Type B pancreatic cell (in vitro differentiated cells): ENCODE measurements at regions not wholly inside any gene's neighbourhood (a gene's known extent, or its start where the extent isn't known, plus 50 kb on each side); places are given as distances from the start of the nearest gene placed in this dataset.

Experiments
- DNase-seq: peaks from one replicate; pipeline ENCODE4 v3.0.0; 2021; ENCODE audit warnings: mixed read lengths; ENCODE audit not compliant: unreplicated experiment; ENCODE audit errors: extremely low spot score
- H3K27ac Mint-ChIP-seq: 2 replicates; pipeline ENCODE4 v1.8.0; 2021; ENCODE audit warnings: mild to moderate bottlenecking, mixed read lengths
- H3K27me3 Mint-ChIP-seq: 2 replicates; pipeline ENCODE4 v1.8.0; 2021; ENCODE audit warnings: mixed read lengths
- H3K36me3 Mint-ChIP-seq: 2 replicates; pipeline ENCODE4 v1.8.0; 2021; ENCODE audit warnings: mixed read lengths
- H3K4me1 Mint-ChIP-seq: one replicate; pipeline ENCODE4 v1.8.0; 2021; ENCODE audit warnings: mixed read lengths; ENCODE audit not compliant: unreplicated experiment
- H3K4me3 Mint-ChIP-seq: 2 replicates; pipeline ENCODE4 v1.8.0; 2021; ENCODE audit warnings: mild to moderate bottlenecking, mixed read lengths
- H3K9me3 Mint-ChIP-seq: 2 replicates; pipeline ENCODE4 v1.8.0; 2021; ENCODE audit warnings: mixed read lengths
- TF ChIP-seq, protein P1 (sequence below): fragments of 200-600 bp; sonication (generic); conservative IDR thresholded peaks from 2 replicates; pipeline ENCODE4 v1.5.0; 2021; ENCODE audit warnings: antibody characterized with exemption, mild to moderate bottlenecking

GRCh38 chr16:65917466-65917865 lies 449.0 kb upstream of the CDH5 start:
- Mint-ChIP-seq H3K4me1 (peaks cover 8% of the 10 kb centered on the region), H3K27me3 (peaks cover 10% of the 10 kb centered on the region), H3K36me3 (no peaks in the 10 kb centered on the region), H3K27ac (no peak overlapping the region), H3K9me3 (no peaks in the 10 kb centered on the region), H3K4me3 (no peak overlapping the region)
- no peak for DNase-seq
- TF ChIP-seq, protein P1, sequence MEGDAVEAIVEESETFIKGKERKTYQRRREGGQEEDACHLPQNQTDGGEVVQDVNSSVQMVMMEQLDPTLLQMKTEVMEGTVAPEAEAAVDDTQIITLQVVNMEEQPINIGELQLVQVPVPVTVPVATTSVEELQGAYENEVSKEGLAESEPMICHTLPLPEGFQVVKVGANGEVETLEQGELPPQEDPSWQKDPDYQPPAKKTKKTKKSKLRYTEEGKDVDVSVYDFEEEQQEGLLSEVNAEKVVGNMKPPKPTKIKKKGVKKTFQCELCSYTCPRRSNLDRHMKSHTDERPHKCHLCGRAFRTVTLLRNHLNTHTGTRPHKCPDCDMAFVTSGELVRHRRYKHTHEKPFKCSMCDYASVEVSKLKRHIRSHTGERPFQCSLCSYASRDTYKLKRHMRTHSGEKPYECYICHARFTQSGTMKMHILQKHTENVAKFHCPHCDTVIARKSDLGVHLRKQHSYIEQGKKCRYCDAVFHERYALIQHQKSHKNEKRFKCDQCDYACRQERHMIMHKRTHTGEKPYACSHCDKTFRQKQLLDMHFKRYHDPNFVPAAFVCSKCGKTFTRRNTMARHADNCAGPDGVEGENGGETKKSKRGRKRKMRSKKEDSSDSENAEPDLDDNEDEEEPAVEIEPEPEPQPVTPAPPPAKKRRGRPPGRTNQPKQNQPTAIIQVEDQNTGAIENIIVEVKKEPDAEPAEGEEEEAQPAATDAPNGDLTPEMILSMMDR, result no peak

- Mint-ChIP-seq H3K4me1 (peaks cover 8% of the 10 kb centered on the region), H3K27me3 (peaks cover 8% of the 10 kb centered on the region), H3K4me3 (no peak overlapping the region), H3K36me3 (no peaks in the 10 kb centered on the region), H3K27ac (no peak overlapping the region), H3K9me3 (no peaks in the 10 kb centered on the region)
- no peak for DNase-seq
- TF ChIP-seq, protein P1, result no peak
Observed at GRCh38 chr16:65916995-65917394, 449.5 kb upstream of the CDH5 start.

GRCh38 chr16:65910291-65910690 lies 456.2 kb upstream of the CDH5 start:
- Mint-ChIP-seq H3K4me3 (no peak overlapping the region), H3K36me3 (no peaks in the 10 kb centered on the region), H3K27me3 (peaks cover 5% of the 10 kb centered on the region), H3K9me3 (no peaks in the 10 kb centered on the region), H3K4me1 (peaks cover 10% of the 10 kb centered on the region), H3K27ac (no peak overlapping the region)
- TF ChIP-seq, protein P1, result no peak
- no peak for DNase-seq

DNA sequence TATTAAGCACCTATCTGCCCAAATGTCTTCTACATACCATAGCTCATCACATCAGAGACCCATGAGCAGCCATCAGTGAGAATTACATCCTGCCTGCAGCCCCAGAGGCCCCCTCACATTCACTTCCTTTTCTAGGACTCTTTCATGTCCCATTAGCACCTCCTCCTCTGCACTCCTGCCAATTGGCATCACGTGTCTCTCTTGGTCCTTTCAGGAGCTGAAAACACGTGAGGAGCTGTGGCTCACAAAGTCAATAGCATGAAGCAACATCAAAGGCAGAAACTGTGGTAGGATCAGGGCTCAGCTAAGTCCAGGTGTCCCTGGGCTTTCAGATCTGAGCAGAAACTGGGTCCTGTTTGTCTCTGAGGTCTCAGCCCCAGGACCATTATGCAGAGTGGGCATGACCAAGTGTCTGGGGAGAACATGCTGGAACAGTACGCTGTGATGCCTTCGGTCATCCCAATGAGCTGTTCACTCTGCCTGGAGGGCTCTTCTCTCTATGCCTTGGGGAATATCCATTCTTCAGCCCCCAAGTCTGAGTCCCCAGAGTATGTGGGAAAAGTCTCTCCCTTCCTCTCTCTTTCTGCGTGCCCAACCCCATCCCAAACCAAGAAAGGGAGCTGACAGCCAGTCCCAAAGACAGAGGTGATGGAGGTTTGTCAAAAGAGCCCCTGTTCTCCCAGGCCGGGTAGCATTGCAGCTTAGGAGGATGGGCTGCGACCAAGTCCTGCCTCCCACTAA lies 457.0 kb upstream of the CDH5 start:
- H3K27ac Mint-ChIP-seq, result no peak overlapping the region
- peaks cover 17% of the 10 kb centered on the region for H3K4me1 Mint-ChIP-seq
- H3K36me3 Mint-ChIP-seq, result no peaks in the 10 kb centered on the region
- H3K27me3 Mint-ChIP-seq, result peaks cover 7% of the 10 kb centered on the region
- no peak overlapping the region for H3K4me3 Mint-ChIP-seq
- H3K9me3 Mint-ChIP-seq, result no peaks in the 10 kb centered on the region
- DNase-seq, result no peak
- TF ChIP-seq, protein P1, result no peak

- Mint-ChIP-seq H3K9me3 (no peaks in the 10 kb centered on the region), H3K36me3 (no peaks in the 10 kb centered on the region), H3K4me3 (no peak overlapping the region), H3K27me3 (peaks cover 7% of the 10 kb centered on the region), H3K27ac (no peak overlapping the region), H3K4me1 (peaks cover 20% of the 10 kb centered on the region)
- TF ChIP-seq, protein P1, result no peak
- DNase-seq, result no peak
Observed at GRCh38 chr16:65908568-65908967, 457.9 kb upstream of the CDH5 start.
